ENCODE measurements at regions not wholly inside any gene's neighbourhood (a gene's known extent, or its start where the extent isn't known, plus 50 kb on each side); places are given as distances from the start of the nearest gene placed in this dataset.

DNA sequence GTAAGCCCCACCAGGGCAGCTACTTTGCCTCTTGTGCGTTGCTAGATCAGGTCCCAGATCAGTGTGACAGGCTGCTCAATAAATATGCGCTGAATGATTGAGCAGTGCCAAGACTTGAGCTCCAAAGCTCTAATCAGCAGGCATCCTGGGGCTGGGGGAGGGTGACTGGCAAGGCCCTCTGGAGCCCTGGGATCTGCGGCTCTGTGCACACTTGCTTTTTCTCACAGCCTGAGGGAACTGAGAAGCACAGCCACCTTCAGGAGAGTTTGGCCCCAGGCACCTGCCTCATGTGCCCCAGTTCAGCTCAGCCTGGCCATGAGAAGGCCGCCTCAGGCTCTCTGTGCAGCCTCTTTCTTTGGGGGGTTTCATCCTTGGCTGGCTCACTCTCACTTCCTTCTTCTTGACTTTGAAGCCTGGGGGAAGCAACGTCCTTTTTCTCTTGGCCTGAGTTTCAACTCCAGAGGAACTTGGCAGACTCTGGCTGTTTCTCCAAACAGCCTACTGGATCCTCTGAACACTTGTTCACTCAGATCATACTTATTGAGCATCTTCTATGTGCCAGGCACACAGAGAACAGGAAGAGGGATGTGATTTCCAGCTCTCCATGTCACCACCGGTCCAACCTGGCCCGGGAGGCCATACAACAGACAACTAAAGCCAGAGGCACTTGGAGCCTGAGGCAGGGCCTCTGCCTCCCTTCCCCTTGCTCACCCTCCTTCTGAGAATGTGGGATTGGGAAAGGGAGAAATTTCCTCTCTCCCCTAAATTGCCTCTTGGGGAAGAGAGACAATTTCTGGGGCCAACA lies 114.0 kb downstream of the VEGFA start:
- no peak for TF ChIP-seq LEF1 (IDR thresholded peaks at IDR 0.05; ENCODE audit: borderline replicate concordance)
- no peak for TF ChIP-seq FOXM1 (IDR thresholded peaks at IDR 0.05; ENCODE audit: borderline replicate concordance)
- TF ChIP-seq HDGF (IDR thresholded peaks at IDR 0.05; ENCODE audit: borderline replicate concordance) = no peak
- TF ChIP-seq FOXA1 (IDR thresholded peaks at IDR 0.05) = no peak
- TF ChIP-seq SUZ12 (IDR thresholded peaks at IDR 0.05) = no peak
- no peak for TF ChIP-seq FOXK2 (IDR thresholded peaks at IDR 0.05)
- TF ChIP-seq SP1 (IDR thresholded peaks at IDR 0.05) = no peak
- TF ChIP-seq TARDBP (IDR thresholded peaks at IDR 0.05) = no peak
- no peak for TF ChIP-seq ELF4 (IDR thresholded peaks at IDR 0.05)
